AG04450 (cell line): ENCODE measurements at regions not wholly inside any gene's neighbourhood (a gene's known extent, or its start where the extent isn't known, plus 50 kb on each side); places are given as distances from the start of the nearest gene placed in this dataset.
"Not testable (repeated sequence)": the region's sequence is repeated elsewhere in the genome, so short reads cannot be mapped to it uniquely, and the experiment has no call there.

Experiments used
- CTCF ChIA-PET: fragments of 300-600, 350-600 bp; formaldehyde crosslinking; extraction: SDS; loops from one replicate; lab custom pipeline; 2022; ENCODE audit warnings: antibody characterized with exemption, inconsistent platforms; lab: Charles Lee
- POLR2A ChIA-PET: fragments of 350-600 bp; formaldehyde crosslinking; extraction: SDS; loops from one replicate; lab custom pipeline; 2021; ENCODE audit warnings: antibody characterized with exemption, inconsistent platforms; lab: Yijun Ruan, JAX
- DNase-seq: peaks from one replicate; pipeline ENCODE4 v3.0.0-alpha.2; 2011; ENCODE audit warnings: low read depth, low spot score
- H3K27ac ChIP-seq: one replicate; pipeline ENCODE4 v1.5.1; 2012; ENCODE audit warnings: low read depth, low read length, control low read depth
- H3K27me3 ChIP-seq: one replicate; pipeline ENCODE4 v1.6.0; 2012; ENCODE audit warnings: low read length; ENCODE audit not compliant: control insufficient read depth, insufficient read depth
- H3K4me3 ChIP-seq: 2 replicates; pipeline ENCODE4 v1.5.1; 2011; ENCODE audit warnings: mild to moderate bottlenecking, low read depth, low read length, control low read depth
- H3K9me3 ChIP-seq: 2 replicates; pipeline ENCODE4 v1.5.1; 2012; ENCODE audit warnings: low read length; ENCODE audit not compliant: control insufficient read depth, insufficient read depth
- TF ChIP-seq, protein P1 (sequence below): IDR thresholded peaks from 2 replicates; pipeline ENCODE4 v1.5.1; 2011; ENCODE audit warnings: low read depth, low read length, control low read depth, inconsistent platforms

DNA sequence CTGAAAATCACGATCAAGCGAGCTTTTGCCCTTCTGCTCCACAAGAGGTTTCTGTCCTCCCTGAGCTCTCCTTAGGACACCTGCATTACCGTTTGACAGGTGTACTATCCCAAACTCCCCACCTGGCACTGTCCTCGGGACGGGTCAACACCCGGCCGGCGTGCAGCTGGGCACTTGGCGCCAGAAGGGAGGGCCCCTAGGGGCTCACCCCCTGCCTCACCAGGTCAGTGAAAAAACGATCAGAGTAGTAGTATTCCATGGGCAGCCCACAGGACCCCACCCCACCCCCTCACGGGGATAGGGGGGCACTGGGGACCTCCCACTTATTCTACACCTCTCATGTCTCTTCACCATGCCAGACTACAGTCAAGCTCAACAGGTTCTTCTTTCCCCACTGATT lies 117.6 kb upstream of the ANKRD30BL start:
- ChIA-PET CTCF (no interaction called here), POLR2A (no interaction called here)
- peaks cover 30% of the 10 kb centered on the region for H3K9me3 ChIP-seq
- H3K4me3 ChIP-seq: no peak overlapping the region
- no peak for DNase-seq
- no peak overlapping the region for H3K27ac ChIP-seq
- H3K27me3 ChIP-seq: peaks cover 2% of the 10 kb centered on the region
- TF ChIP-seq, protein P1, sequence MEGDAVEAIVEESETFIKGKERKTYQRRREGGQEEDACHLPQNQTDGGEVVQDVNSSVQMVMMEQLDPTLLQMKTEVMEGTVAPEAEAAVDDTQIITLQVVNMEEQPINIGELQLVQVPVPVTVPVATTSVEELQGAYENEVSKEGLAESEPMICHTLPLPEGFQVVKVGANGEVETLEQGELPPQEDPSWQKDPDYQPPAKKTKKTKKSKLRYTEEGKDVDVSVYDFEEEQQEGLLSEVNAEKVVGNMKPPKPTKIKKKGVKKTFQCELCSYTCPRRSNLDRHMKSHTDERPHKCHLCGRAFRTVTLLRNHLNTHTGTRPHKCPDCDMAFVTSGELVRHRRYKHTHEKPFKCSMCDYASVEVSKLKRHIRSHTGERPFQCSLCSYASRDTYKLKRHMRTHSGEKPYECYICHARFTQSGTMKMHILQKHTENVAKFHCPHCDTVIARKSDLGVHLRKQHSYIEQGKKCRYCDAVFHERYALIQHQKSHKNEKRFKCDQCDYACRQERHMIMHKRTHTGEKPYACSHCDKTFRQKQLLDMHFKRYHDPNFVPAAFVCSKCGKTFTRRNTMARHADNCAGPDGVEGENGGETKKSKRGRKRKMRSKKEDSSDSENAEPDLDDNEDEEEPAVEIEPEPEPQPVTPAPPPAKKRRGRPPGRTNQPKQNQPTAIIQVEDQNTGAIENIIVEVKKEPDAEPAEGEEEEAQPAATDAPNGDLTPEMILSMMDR: no peak

DNA sequence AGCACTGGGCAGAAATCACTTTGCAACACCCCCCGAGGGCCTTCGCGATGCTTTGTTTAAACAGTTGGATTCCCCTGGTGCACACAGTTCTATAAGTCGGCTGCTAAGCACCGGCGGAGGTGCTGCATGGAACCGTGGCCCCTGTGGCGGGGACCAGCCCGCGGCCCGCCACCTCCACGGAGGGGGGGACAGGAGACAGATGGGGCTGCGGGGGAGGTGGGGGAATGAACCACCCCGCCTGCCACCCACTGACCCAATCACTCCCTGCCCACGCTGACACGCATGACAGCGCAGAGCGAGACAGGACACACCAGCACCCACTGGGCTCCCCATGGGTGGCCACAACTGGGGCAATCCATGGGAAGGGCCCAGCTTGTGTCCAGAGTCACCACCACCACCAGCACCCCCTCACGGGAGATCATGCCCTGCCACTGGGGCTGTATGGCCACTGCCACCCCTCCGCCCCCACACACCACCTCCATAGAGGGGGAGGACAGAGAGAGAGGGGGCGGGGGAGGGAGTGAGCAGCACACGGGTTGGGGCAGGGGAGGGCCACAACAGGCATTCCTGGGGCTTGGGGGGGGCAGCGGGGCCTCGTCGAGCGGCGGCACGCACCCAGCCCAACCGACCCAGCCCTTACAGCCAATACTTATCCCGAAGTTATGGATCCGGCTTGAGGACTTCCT lies 118.3 kb upstream of the ANKRD30BL start:
- H3K27me3 ChIP-seq: peaks cover 2% of the 10 kb centered on the region
- TF ChIP-seq, protein P1: no peak
- H3K4me3 ChIP-seq: no peak overlapping the region
- DNase-seq: no peak
- ChIA-PET POLR2A (no interaction called here), CTCF (no interaction called here)
- H3K27ac ChIP-seq: no peak overlapping the region
- peaks cover 30% of the 10 kb centered on the region for H3K9me3 ChIP-seq

DNA sequence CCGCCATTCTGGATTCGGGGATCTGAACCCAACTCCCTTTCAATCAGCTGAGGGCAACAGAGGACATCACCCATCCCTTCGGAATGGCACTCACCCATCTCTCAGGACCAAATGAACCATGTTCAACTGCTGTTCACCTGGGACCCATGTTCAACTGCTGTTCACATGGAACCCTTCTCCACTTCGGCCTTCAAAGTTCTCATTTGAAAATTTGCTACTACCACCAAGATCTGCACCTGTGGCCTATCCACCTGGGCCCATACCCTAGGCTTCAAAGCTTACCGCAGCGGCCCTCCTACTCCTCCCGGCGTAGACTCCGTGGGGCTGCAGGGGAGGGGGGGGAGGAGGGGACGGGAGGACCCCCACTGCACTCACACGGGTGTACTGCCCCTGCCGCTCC lies 119.2 kb upstream of the ANKRD30BL start:
- TF ChIP-seq, protein P1: no peak
- Histone ChIP-seq H3K27ac (no peak overlapping the region), H3K9me3 (peaks cover 31% of the 10 kb centered on the region), H3K27me3 (peaks cover 2% of the 10 kb centered on the region), H3K4me3 (no peak overlapping the region)
- ChIA-PET CTCF (no interaction called here), POLR2A (no interaction called here)
- DNase-seq: no peak

DNA sequence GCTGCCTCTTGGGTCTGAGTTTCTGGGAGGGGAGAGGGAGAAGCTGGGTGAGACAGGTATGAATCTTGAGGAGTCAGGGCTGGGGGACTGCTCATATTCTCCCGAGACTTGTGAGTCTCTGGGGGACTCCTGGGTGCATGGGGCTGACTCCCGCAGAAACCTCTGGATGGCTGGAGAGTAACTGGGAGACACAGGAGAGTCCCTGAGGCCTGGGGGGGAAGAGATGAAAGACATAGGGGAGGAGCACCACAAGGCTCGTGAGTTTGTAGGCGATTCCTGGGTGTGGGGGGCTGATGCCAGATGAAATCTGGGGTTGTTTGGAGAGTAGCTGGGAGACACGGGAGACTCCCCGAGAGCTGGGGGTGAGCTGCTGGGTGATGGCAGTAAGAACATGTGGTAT lies 120.4 kb upstream of the ANKRD30BL start:
- CTCF ChIA-PET, DNase-seq, H3K27ac ChIP-seq, POLR2A ChIA-PET, H3K27me3 ChIP-seq, H3K4me3 ChIP-seq: not testable (repeated sequence)
- peaks cover 34% of the 10 kb centered on the region for H3K9me3 ChIP-seq

DNA sequence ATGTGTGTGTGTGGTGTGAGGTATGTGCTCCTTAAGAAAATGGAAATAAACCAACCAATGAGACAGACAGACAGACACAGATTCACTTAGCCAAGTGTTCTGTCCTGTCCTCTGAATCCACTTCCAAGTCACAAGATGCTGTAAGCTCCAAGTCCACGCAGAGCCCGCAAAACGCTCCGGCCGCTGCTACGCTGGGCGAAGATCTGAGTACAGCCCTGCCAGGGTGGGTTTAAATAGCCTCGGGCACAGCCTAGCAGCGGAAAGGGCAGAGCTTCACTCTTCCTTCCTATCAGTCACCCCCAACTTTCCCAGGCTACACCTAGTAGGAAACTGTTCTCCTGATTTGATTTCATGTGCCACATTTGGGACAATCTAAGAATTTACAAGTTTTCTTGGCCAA lies 121.2 kb upstream of the ANKRD30BL start:
- DNase-seq: no peak
- POLR2A ChIA-PET: no interaction called here
- Histone ChIP-seq H3K27ac (no peak overlapping the region), H3K4me3 (no peak overlapping the region), H3K27me3 (peaks cover 2% of the 10 kb centered on the region), H3K9me3 (peaks cover 33% of the 10 kb centered on the region)
- TF ChIP-seq, protein P1: no peak
- CTCF ChIA-PET: no interaction called here

DNA sequence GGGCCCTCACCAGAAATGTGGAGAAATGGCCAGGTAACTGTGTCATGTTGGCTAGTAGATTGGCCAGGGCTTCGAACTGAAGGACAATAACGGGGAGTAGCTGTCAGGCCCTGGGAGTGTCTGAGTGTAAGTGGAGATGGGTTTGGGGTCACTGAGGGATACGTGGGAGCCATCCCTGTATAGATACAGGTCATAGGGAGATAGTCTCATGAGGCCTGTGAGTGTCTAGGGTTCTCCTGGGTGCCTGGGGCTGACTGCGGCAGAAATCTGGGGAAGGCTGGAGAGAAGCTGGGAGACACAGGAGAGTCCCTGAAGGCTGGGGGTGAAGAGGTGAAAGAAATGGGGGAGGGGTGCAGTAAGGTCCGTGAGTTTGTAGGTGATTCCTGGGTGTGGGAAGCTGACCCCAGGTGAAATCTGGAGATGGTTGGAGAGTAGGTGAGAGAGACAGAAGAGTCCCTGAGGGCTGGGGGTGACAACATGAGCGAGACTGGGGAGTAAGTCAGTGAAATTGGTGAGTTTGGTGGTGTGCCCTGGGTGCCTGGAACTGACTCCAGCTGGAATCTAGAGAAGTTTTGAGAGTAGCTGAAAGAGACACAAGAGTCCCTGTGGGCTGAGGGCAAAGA lies 124.6 kb upstream of the ANKRD30BL start:
- H3K9me3 ChIP-seq, DNase-seq, POLR2A ChIA-PET, H3K27ac ChIP-seq, H3K27me3 ChIP-seq, CTCF ChIA-PET, H3K4me3 ChIP-seq: not testable (repeated sequence)

DNA sequence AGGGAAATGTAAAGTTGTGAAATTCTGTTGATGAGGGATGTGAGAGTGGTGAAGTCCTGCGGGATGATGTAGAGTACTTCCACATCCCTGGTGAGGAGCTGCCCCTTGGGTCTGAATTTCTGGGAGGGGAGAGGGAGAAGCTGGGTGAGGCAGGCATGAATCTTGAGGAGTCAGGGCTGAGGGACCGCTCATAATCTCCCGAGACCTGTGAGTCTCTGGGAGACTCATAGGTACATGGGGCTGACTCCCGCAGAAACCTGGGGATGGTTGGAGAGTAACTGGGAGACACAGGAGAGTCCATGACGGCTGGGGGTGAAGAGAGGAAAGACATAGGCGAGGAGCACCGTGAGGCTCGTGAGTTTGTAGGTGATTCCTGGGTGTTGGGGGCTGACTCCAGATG lies 126.2 kb upstream of the ANKRD30BL start:
- H3K27me3 ChIP-seq, H3K4me3 ChIP-seq, DNase-seq, POLR2A ChIA-PET, H3K27ac ChIP-seq, CTCF ChIA-PET, H3K9me3 ChIP-seq: not testable (repeated sequence)

DNA sequence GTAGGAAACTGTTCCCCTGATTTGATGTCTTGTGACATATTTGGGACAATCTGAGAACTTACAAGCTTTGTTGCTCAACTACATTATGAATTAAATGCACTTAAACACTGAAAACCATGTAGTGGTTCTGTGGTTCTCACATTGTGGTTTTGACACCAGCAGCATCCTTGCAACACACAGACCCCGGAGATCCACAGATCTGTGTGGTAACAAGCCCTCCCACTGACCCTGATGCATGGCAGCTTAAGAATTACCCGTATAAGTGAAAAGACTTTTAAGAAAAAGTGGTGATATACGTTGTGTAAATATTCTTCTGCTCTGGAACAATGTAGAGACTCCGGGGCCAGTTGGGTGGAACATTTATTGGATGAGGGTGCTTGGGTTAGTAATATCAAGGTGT lies 127.4 kb upstream of the ANKRD30BL start:
- H3K27me3 ChIP-seq, DNase-seq, H3K4me3 ChIP-seq, H3K9me3 ChIP-seq, CTCF ChIA-PET, H3K27ac ChIP-seq, POLR2A ChIA-PET: not testable (repeated sequence)
